ENCODE measurements at regions not wholly inside any gene's neighbourhood (a gene's known extent, or its start where the extent isn't known, plus 50 kb on each side); places are given as distances from the start of the nearest gene placed in this dataset.
"Not testable (repeated sequence)": the region's sequence is repeated elsewhere in the genome, so short reads cannot be mapped to it uniquely, and the experiment has no call there.

GRCh38 chr7:125195156-125195555 is 265.5 kb upstream of the POT1 start:
- Histone ChIP-seq H3K9me3 (peaks cover 0 to 18% (median 0%) of the 10 kb centered on the region in 11 donors), H3K4me3 (no peak overlapping the region), H3K4me1 (no peaks in the 10 kb centered on the region), H3K27ac (no peak overlapping the region), H3K36me3 (no peaks in the 10 kb centered on the region), H3K27me3 (no peaks in the 10 kb centered on the region)
- intact Hi-C loops (cut with DNase I): no loop called here
- ATAC-seq: no peak
- no peak for TF ChIP-seq CTCF (IDR thresholded peaks at IDR 0.05)
- 42% methylated on average over 1 of the region's 1 CpG for WGBS, 2 donors
- DNase-seq: no peak

GRCh38 chr7:125193263-125193662 is 263.6 kb upstream of the POT1 start:
- Histone ChIP-seq H3K9me3 (peaks cover 0 to 18% (median 0%) of the 10 kb centered on the region in 11 donors), H3K27me3 (no peaks in the 10 kb centered on the region), H3K36me3 (no peaks in the 10 kb centered on the region), H3K27ac (no peak overlapping the region), H3K4me3 (no peak overlapping the region), H3K4me1 (no peaks in the 10 kb centered on the region)
- intact Hi-C loops (cut with DNase I): no loop called here
- no peak for TF ChIP-seq CTCF (IDR thresholded peaks at IDR 0.05)
- no peak for DNase-seq
- ATAC-seq: no peak
- WGBS, 2 donors: 63 to 87% methylated on average over 2 of the region's 2 CpGs

- TF ChIP-seq CTCF (IDR thresholded peaks at IDR 0.05): no peak
- no peaks in the 10 kb centered on the region for H3K27me3 ChIP-seq
- H3K27ac ChIP-seq: no peak overlapping the region
- ATAC-seq (no peak), DNase-seq (no peak)
- H3K36me3 ChIP-seq: no peaks in the 10 kb centered on the region
- intact Hi-C loops (cut with DNase I): no loop called here
- H3K4me3 ChIP-seq: no peak overlapping the region
- no peaks in the 10 kb centered on the region for H3K4me1 ChIP-seq
- H3K9me3 ChIP-seq: peaks cover 0 to 5% (median 0%) of the 10 kb centered on the region in 11 donors
- WGBS, 2 donors: 88 to 89% methylated on average over 1 of the region's 1 CpG
Observed at GRCh38 chr7:125184801-125185200, 255.2 kb upstream of the POT1 start.

- intact Hi-C loops (cut with DNase I); H3K4me1 ChIP-seq; H3K4me3 ChIP-seq; ATAC-seq; H3K27me3 ChIP-seq; DNase-seq; H3K36me3 ChIP-seq; H3K27ac ChIP-seq: not testable (repeated sequence)
- 87 to 91% methylated on average over 25 of the region's 26 CpGs for WGBS, 2 donors
- peaks cover 0 to 16% (median 0%) of the 10 kb centered on the region in 11 donors for H3K9me3 ChIP-seq
Observed at GRCh38 chr7:125181569-125182267, 252.1 kb upstream of the POT1 start.

- no peak for ATAC-seq
- no peak overlapping the region for H3K4me3 ChIP-seq
- H3K36me3 ChIP-seq: no peaks in the 10 kb centered on the region
- TF ChIP-seq CTCF (IDR thresholded peaks at IDR 0.05): no peak
- H3K27me3 ChIP-seq: no peaks in the 10 kb centered on the region
- no peak for DNase-seq
- peaks cover 0 to 12% (median 0%) of the 10 kb centered on the region in 11 donors for H3K9me3 ChIP-seq
- intact Hi-C loops (cut with DNase I): no loop called here
- no peaks in the 10 kb centered on the region for H3K4me1 ChIP-seq
- 80 to 87% methylated on average over 2 of the region's 2 CpGs for WGBS, 2 donors
- no peak overlapping the region for H3K27ac ChIP-seq
Observed at GRCh38 chr7:125173571-125173970, 243.9 kb upstream of the POT1 start.

Measured in heart right ventricle (tissue), 16 donors.